DND-41 (cell line): ENCODE measurements at regions not wholly inside any gene's neighbourhood (a gene's known extent, or its start where the extent isn't known, plus 50 kb on each side); places are given as distances from the start of the nearest gene placed in this dataset.
"Not testable (repeated sequence)": the region's sequence is repeated elsewhere in the genome, so short reads cannot be mapped to it uniquely, and the experiment has no call there.

ENCODE experiments used
- ATAC-seq: fragments of 200-7000 bp; cut with Tn5 transposase; 3 replicates; pipeline ENCODE4 v1.9.1; 2021; ENCODE audit warnings: low read depth; ENCODE audit not compliant: insufficient read depth
- DNase-seq: peaks from one replicate; pipeline ENCODE4 v3.0.0-alpha.2; 2020
- H2AFZ ChIP-seq: 2 replicates; pipeline ENCODE4 v1.6.0; 2012; ENCODE audit warnings: low read depth, low read length
- H3K27ac ChIP-seq: 2 replicates; pipeline ENCODE4 v1.5.1; 2012; ENCODE audit warnings: low read length, inconsistent platforms
- H3K27me3 ChIP-seq: fragments of 200-600 bp; sonication (generic); 2 replicates; pipeline ENCODE4 v1.6.0; 2012; ENCODE audit warnings: low read length, mild to moderate bottlenecking, inconsistent platforms; ENCODE audit not compliant: insufficient read depth, poor library complexity
- H3K36me3 ChIP-seq: 2 replicates; pipeline ENCODE4 v1.5.1; 2012; ENCODE audit warnings: low read length, inconsistent platforms; ENCODE audit not compliant: insufficient read depth
- H3K4me1 ChIP-seq: 2 replicates; pipeline ENCODE4 v1.5.1; 2012; ENCODE audit warnings: mild to moderate bottlenecking, low read length; ENCODE audit not compliant: insufficient read depth
- H3K4me2 ChIP-seq: 2 replicates; pipeline ENCODE4 v1.6.0; 2012; ENCODE audit warnings: mild to moderate bottlenecking, moderate library complexity, low read length, inconsistent platforms; ENCODE audit not compliant: insufficient read depth
- H3K4me3 ChIP-seq, 2 experiments: fragments of 200-600 bp in 1 of 2; shearing (Covaris generic) in 1 of 2; 2 replicates each; pipeline ENCODE4 v1.5.1; 2012 to 2016; ENCODE audit warnings: inconsistent platforms in 2 of 2, low read length in 2 of 2, mild to moderate bottlenecking in 2 of 2, low read depth in 1 of 2, moderate library complexity in 1 of 2
- H3K79me2 ChIP-seq: 2 replicates; pipeline ENCODE4 v1.6.0; 2012; ENCODE audit warnings: low read length, inconsistent platforms; ENCODE audit not compliant: insufficient read depth
- H3K9ac ChIP-seq: 2 replicates; pipeline ENCODE4 v1.6.0; 2012; ENCODE audit warnings: low read depth, mild to moderate bottlenecking, inconsistent platforms, low read length, moderate library complexity
- H3K9me3 ChIP-seq: 2 replicates; pipeline ENCODE4 v1.5.1; 2012; ENCODE audit warnings: low read length, moderate library complexity, mild to moderate bottlenecking, inconsistent platforms; ENCODE audit not compliant: insufficient read depth, severe bottlenecking
- H4K20me1 ChIP-seq: 2 replicates; pipeline ENCODE4 v1.6.0; 2012; ENCODE audit warnings: low read length; ENCODE audit not compliant: insufficient read depth
- CTCF ChIP-seq: IDR thresholded peaks from 2 replicates; pipeline ENCODE4 v1.5.1; 2012; ENCODE audit warnings: borderline replicate concordance, low read length, moderate library complexity, mild to moderate bottlenecking; ENCODE audit not compliant: poor library complexity, severe bottlenecking; ENCODE audit errors: extremely low read depth
- EZH2 ChIP-seq: IDR thresholded peaks from 3 replicates; pipeline ENCODE4 v1.6.1; 2012; ENCODE audit warnings: borderline replicate concordance, low read depth, mild to moderate bottlenecking, moderate library complexity, low read length, inconsistent platforms; ENCODE audit not compliant: severe bottlenecking

GRCh38 chr10:65275296-65275695 lies 1650.5 kb upstream of the LRRTM3 start:
- no peak for ATAC-seq
- H3K4me3 ChIP-seq: no peak overlapping the region
- no peak overlapping the region for H3K4me2 ChIP-seq

DNA sequence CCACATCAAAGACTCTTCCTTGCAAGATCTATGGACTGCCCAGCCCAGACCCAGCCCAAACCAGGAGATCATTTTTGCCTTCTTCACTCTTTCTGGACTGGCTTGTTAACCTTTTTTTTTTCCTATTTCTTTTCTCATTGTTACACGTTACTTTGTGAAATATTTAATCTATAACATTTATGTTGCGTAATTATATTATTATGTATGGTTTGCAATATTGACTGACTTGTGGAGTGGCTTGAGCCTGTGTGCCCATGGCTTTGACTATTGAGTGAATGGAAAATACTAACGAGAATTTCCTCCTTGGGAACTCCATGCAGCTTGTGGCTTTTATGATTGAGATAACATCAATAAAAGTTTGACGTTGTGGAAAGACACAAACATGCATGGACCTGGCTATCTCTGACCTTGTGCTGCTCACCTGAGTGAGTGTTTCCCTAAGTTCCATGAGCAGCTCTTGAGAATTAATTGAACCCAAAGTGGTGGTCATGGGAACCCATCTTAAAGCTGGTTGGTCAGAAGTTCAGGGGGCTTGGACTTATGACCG lies 1641.3 kb upstream of the LRRTM3 start:
- H3K27me3 ChIP-seq: no peaks in the 10 kb centered on the region
- H3K4me3 ChIP-seq: no peak overlapping the region
- H3K4me1 ChIP-seq: no peaks in the 10 kb centered on the region
- no peak overlapping the region for H2AFZ ChIP-seq
- H3K27ac ChIP-seq: no peak overlapping the region
- DNase-seq (no peak), ATAC-seq (no peak)
- no peak overlapping the region for H3K9ac ChIP-seq
- H3K79me2 ChIP-seq: no peaks in the 10 kb centered on the region
- no peak for TF ChIP-seq EZH2
- TF ChIP-seq CTCF: no peak
- H3K9me3 ChIP-seq: no peaks in the 10 kb centered on the region
- H3K4me2 ChIP-seq: no peak overlapping the region
- H3K36me3 ChIP-seq: no peaks in the 10 kb centered on the region
- no peaks in the 10 kb centered on the region for H4K20me1 ChIP-seq

More at GRCh38 chr10:65275296-65275695, 1650.5 kb upstream of the LRRTM3 start:
- Histone ChIP-seq H3K27me3 (no peaks in the 10 kb centered on the region), H3K79me2 (no peaks in the 10 kb centered on the region), H3K27ac (no peak overlapping the region), H3K9ac (no peak overlapping the region), H3K9me3 (no peaks in the 10 kb centered on the region), H3K4me1 (no peaks in the 10 kb centered on the region), H4K20me1 (no peaks in the 10 kb centered on the region), H2AFZ (no peak overlapping the region), H3K36me3 (no peaks in the 10 kb centered on the region)
- TF ChIP-seq EZH2 (no peak), CTCF (no peak)
- DNase-seq: no peak

DNA sequence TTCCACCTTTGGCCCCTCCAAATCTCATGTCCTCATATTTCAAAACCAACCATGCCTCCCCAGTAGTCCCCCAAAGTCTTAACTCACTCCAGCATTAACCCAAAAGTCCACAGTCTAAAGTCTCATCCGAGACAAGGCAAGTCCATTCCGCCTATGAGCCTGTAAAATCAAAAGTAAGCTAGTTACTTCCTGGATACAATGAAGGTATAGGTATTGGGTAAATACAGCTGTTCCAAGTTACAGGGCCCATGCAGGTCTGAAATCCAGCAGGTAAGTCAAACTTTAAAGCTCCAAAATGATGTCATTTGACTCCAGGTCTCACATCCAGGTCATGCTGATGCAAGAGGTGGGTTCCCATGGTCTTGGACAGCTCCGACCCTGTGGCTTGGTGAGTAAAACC lies 1640.1 kb upstream of the LRRTM3 start:
- not testable (repeated sequence) for H4K20me1 ChIP-seq, H3K4me2 ChIP-seq, H3K9me3 ChIP-seq, H3K27me3 ChIP-seq, H3K36me3 ChIP-seq, H3K4me3 ChIP-seq, ATAC-seq, H3K4me1 ChIP-seq, DNase-seq, H3K27ac ChIP-seq, H3K79me2 ChIP-seq, H3K9ac ChIP-seq, H2AFZ ChIP-seq

DNA sequence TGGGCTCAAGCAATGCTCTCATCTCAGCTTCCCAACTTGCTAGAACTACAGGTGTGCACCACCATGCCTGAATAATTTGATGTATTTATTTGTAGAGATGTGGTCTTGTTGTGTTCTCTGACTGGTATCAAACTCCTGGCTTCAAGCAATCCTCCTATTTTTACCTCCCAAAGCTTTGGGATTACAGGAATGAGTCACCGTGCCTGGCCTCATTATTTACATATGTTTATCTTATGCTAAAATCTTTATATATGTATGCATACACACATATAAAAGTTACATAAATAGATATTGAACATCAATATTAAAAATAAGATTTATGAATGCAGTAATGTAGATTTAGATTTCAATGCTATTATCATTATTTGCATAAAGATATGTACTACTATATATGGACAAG lies 1634.5 kb upstream of the LRRTM3 start:
- Histone ChIP-seq H3K9me3 (no peaks in the 10 kb centered on the region), H3K9ac (no peak overlapping the region), H3K4me2 (no peak overlapping the region), H3K4me1 (no peaks in the 10 kb centered on the region), H3K27ac (no peak overlapping the region), H4K20me1 (no peaks in the 10 kb centered on the region), H3K27me3 (no peaks in the 10 kb centered on the region), H3K36me3 (no peaks in the 10 kb centered on the region), H2AFZ (no peak overlapping the region), H3K4me3 (no peak overlapping the region), H3K79me2 (no peaks in the 10 kb centered on the region)
- TF ChIP-seq EZH2 (no peak), CTCF (no peak)
- DNase-seq: no peak
- no peak for ATAC-seq
